Osteoblast (primary cell): ENCODE measurements at regions not wholly inside any gene's neighbourhood (a gene's known extent, or its start where the extent isn't known, plus 50 kb on each side); places are given as distances from the start of the nearest gene placed in this dataset.
A peak's percentile ranks its signal among the peaks of the same experiment; 100 is the strongest.

ENCODE experiments used
- DNase-seq: peaks from one replicate; pipeline ENCODE4 v3.0.0; 2011; ENCODE audit warnings: low spot score, mixed read lengths; ENCODE audit not compliant: insufficient read length; ENCODE audit errors: missing footprints
- H2AFZ ChIP-seq: 2 replicates; pipeline ENCODE4 v1.6.0; 2011; ENCODE audit warnings: mild to moderate bottlenecking, low read length
- H3K27ac ChIP-seq: 2 replicates; pipeline ENCODE4 v1.5.1; 2011; ENCODE audit warnings: mild to moderate bottlenecking, low read depth, low read length, moderate library complexity
- H3K27me3 ChIP-seq: 2 replicates; pipeline ENCODE4 v1.6.0; 2012; ENCODE audit warnings: mild to moderate bottlenecking, control low read depth, inconsistent platforms, low read length, moderate library complexity; ENCODE audit not compliant: insufficient read depth
- H3K36me3 ChIP-seq: 2 replicates; pipeline ENCODE4 v1.5.1; 2011; ENCODE audit warnings: mild to moderate bottlenecking, low read length, control low read depth, moderate library complexity; ENCODE audit not compliant: insufficient read depth
- H3K4me1 ChIP-seq: 2 replicates; pipeline ENCODE4 v1.5.1; 2011; ENCODE audit warnings: mild to moderate bottlenecking, low read length, control low read depth, moderate library complexity; ENCODE audit not compliant: insufficient read depth
- H3K4me2 ChIP-seq: 2 replicates; pipeline ENCODE4 v1.6.0; 2011; ENCODE audit warnings: mild to moderate bottlenecking, low read length; ENCODE audit not compliant: insufficient read depth
- H3K4me3 ChIP-seq: fragments of 200-600 bp; sonication (generic); 3 replicates; pipeline ENCODE4 v1.5.1; 2012; ENCODE audit warnings: mild to moderate bottlenecking, low read length, inconsistent platforms; ENCODE audit not compliant: insufficient read depth
- H3K79me2 ChIP-seq: 2 replicates; pipeline ENCODE4 v1.6.0; 2012; ENCODE audit warnings: mild to moderate bottlenecking, low read length, control low read depth, inconsistent platforms; ENCODE audit not compliant: insufficient read depth
- H3K9me3 ChIP-seq: 2 replicates; pipeline ENCODE4 v1.5.1; 2011; ENCODE audit warnings: low read depth, low read length, control low read depth
- H4K20me1 ChIP-seq: 2 replicates; pipeline ENCODE4 v1.6.0; 2012; ENCODE audit warnings: mild to moderate bottlenecking, low read length, control low read depth; ENCODE audit not compliant: insufficient read depth
- TF ChIP-seq, protein P1 (sequence below): IDR thresholded peaks from 2 replicates; pipeline ENCODE4 v1.5.1; 2011; ENCODE audit warnings: mild to moderate bottlenecking, low read depth, low read length, moderate library complexity; ENCODE audit errors: extremely low read depth

DNA sequence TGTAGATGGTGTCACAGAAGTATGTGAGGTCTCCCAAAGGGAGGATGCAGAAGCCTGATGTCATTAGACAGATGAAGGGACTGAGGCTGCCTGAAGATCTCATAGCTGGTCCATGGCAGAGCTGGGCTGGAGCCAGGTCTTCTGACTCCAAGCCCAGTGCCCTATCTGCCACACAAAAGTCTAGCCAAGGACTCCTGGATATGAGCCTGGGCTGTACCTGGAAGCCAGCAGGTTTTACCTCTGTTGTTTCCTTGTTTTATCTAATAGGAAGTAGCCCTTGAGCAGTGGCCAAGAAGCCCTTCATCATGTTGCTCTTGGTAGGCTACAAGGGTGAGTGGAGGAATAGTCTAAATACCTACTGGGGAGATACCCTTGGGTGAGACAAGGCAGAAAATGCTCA, 74.4 kb upstream of the SLC44A3 start:
- TF ChIP-seq, protein P1, sequence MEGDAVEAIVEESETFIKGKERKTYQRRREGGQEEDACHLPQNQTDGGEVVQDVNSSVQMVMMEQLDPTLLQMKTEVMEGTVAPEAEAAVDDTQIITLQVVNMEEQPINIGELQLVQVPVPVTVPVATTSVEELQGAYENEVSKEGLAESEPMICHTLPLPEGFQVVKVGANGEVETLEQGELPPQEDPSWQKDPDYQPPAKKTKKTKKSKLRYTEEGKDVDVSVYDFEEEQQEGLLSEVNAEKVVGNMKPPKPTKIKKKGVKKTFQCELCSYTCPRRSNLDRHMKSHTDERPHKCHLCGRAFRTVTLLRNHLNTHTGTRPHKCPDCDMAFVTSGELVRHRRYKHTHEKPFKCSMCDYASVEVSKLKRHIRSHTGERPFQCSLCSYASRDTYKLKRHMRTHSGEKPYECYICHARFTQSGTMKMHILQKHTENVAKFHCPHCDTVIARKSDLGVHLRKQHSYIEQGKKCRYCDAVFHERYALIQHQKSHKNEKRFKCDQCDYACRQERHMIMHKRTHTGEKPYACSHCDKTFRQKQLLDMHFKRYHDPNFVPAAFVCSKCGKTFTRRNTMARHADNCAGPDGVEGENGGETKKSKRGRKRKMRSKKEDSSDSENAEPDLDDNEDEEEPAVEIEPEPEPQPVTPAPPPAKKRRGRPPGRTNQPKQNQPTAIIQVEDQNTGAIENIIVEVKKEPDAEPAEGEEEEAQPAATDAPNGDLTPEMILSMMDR, result no peak

DNA sequence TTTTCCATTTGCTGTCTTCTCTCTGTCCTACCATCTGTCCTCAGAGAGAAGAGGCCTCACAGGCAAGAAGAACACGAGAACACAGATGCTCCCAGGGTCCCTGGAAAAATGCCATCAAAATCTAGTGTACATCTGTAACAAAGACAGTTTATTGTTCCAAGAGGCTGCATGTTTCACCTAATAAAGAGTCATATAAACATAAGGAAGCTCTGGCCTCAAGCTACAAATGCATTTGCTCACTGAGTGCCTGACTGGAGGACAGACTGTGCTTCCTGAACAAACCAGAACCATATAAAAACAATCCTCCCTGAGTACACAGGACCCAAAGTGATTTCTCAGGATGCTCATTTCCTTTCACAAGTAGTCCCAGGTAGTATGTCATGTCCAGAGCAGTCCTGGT, 76.3 kb upstream of the SLC44A3 start:
- peaks cover 7% of the 10 kb centered on the region for H3K27me3 ChIP-seq
- TF ChIP-seq, protein P1, result no peak
- DNase-seq, result no peak
- no peak overlapping the region for H3K4me2 ChIP-seq
- no peak overlapping the region for H3K4me3 ChIP-seq
- H3K36me3 ChIP-seq, result no peaks in the 10 kb centered on the region
- H2AFZ ChIP-seq, result no peak overlapping the region
- H3K9me3 ChIP-seq, result no peaks in the 10 kb centered on the region
- H3K79me2 ChIP-seq, result no peaks in the 10 kb centered on the region
- peaks cover 12% of the 10 kb centered on the region for H3K4me1 ChIP-seq
- H4K20me1 ChIP-seq, result no peaks in the 10 kb centered on the region
- no peak overlapping the region for H3K27ac ChIP-seq

More for the DNA sequence above, 74.4 kb upstream of the SLC44A3 start:
- peaks cover 4% of the 10 kb centered on the region for H3K27me3 ChIP-seq
- H3K4me1 ChIP-seq, result no peaks in the 10 kb centered on the region
- H4K20me1 ChIP-seq, result no peaks in the 10 kb centered on the region
- no peak for DNase-seq
- no peak overlapping the region for H2AFZ ChIP-seq
- no peaks in the 10 kb centered on the region for H3K36me3 ChIP-seq
- no peak overlapping the region for H3K27ac ChIP-seq
- no peaks in the 10 kb centered on the region for H3K79me2 ChIP-seq
- H3K4me3 ChIP-seq, result no peak overlapping the region
- H3K4me2 ChIP-seq, result no peak overlapping the region
- H3K9me3 ChIP-seq, result peaks cover 2% of the 10 kb centered on the region

DNA sequence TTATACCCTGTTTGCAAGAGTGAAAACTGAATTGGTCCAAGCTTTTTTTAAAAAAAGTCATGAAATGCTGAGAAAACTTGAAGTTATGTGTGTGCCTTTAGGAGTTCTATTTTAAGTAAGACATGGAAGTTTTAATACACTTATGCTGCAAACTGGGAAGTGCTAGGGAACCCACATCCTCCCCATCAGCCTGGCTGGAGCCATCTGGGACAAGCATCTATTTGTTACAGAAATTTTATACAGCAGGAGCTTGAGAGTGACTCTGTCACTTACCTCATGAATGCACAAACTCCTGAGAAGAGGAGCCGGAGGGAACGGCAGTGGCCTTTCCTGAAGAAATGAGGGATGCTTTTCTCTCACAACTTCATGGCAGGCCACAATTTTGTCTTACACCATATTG, 78.2 kb upstream of the SLC44A3 start:
- Histone ChIP-seq H3K79me2 (no peaks in the 10 kb centered on the region), H3K4me2 (no peak overlapping the region), H3K27ac (no peak overlapping the region), H3K4me1 (peaks cover 15% of the 10 kb centered on the region), H3K36me3 (no peaks in the 10 kb centered on the region), H3K4me3 (no peak overlapping the region), H3K27me3 (peaks cover 24% of the 10 kb centered on the region), H4K20me1 (no peaks in the 10 kb centered on the region), H2AFZ (no peak overlapping the region), H3K9me3 (no peaks in the 10 kb centered on the region)
- TF ChIP-seq, protein P1, result no peak
- DNase-seq, result no peak

DNA sequence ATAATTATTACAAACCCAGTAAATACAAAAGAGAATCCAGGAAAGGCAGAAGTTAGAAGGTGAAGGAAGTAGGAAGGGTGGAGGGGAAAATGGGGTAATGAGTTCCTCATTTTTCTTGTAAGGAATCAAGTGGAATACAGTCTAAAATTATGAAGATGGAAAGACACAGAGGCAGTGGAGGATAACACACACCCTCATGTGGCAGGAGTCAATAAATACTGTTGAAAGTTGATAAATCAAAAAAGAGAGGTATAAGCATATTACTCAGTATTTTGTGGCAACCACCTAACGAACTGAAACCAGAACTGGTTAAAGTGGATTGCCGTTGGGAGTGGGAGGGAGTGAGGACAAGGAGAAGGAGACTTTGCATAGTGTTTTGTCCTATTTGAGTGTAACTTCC, 78.6 kb upstream of the SLC44A3 start:
- H3K27ac ChIP-seq, result no peak overlapping the region
- no peaks in the 10 kb centered on the region for H4K20me1 ChIP-seq
- H3K4me1 ChIP-seq, result peaks cover 20% of the 10 kb centered on the region
- TF ChIP-seq, protein P1, result peak; percentile 19
- peaks cover 25% of the 10 kb centered on the region for H3K27me3 ChIP-seq
- no peak for DNase-seq
- H3K79me2 ChIP-seq, result no peaks in the 10 kb centered on the region
- H3K36me3 ChIP-seq, result no peaks in the 10 kb centered on the region
- H3K4me3 ChIP-seq, result no peak overlapping the region
- no peak overlapping the region for H3K4me2 ChIP-seq
- no peaks in the 10 kb centered on the region for H3K9me3 ChIP-seq
- no peak overlapping the region for H2AFZ ChIP-seq
